SK-N-SH (cell line): ENCODE measurements at regions not wholly inside any gene's neighbourhood (a gene's known extent, or its start where the extent isn't known, plus 50 kb on each side); places are given as distances from the start of the nearest gene placed in this dataset.

Experiments
- EZH2phosphoT487 ChIP-seq: fragments of 200-600 bp; sonication (generic); IDR thresholded peaks from 2 replicates; pipeline ENCODE4 v1.6.1; 2017; ENCODE audit warnings: low read depth, mixed run types, mild to moderate bottlenecking, antibody characterized with exemption, moderate library complexity, borderline replicate concordance
- NFIC ChIP-seq: IDR thresholded peaks from 2 replicates; pipeline ENCODE4 v1.4.0; 2012; ENCODE audit warnings: borderline replicate concordance
- POLR2AphosphoS5 ChIP-seq: IDR thresholded peaks from 2 replicates; pipeline ENCODE4 v1.6.1; 2012; ENCODE audit warnings: low read depth, low read length
- RAD21 ChIP-seq: IDR thresholded peaks from 2 replicates; pipeline ENCODE4 v1.6.1; 2012; ENCODE audit warnings: mild to moderate bottlenecking, low read length
- SIN3A ChIP-seq: IDR thresholded peaks from 2 replicates; pipeline ENCODE4 v1.6.1; 2012; ENCODE audit warnings: low read depth, mild to moderate bottlenecking, low read length, moderate library complexity, borderline replicate concordance
- TF ChIP-seq, protein P1 (sequence below): fragments of 200-600 bp; sonication (generic); IDR thresholded peaks from 2 replicates; pipeline ENCODE4 v1.6.1; 2017; ENCODE audit warnings: antibody characterized with exemption, mild to moderate bottlenecking, moderate library complexity
- TF ChIP-seq, protein P2 (sequence below): IDR thresholded peaks from 2 replicates; pipeline ENCODE4 v1.4.0; 2012; ENCODE audit warnings: low read depth, borderline replicate concordance
- TF ChIP-seq, protein P3 (sequence below): IDR thresholded peaks from 2 replicates; pipeline ENCODE4 v1.6.1; 2012; ENCODE audit warnings: mild to moderate bottlenecking, low read depth, low read length, moderate library complexity

DNA sequence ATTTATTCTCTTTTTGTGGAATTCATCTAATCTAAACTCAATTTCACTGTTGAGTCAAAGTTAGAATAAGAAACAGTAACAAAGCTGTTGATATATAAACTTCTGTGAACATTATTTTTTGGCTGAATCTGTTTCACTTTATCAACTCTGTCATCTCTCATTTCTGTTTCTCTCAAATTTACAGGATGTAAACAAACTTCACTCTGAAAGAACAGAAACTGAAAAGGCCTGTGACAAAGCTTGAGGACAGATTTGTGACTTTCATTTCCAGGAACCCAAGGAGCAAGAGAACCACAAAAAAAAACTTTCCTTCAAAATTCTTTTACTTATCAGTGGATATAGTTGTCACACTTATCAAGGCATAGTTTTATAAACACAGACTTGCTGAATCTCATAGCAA, 447.9 kb upstream of the OPRM1 start:
- TF ChIP-seq RAD21 (no peak), POLR2AphosphoS5 (no peak), EZH2phosphoT487 (no peak), NFIC (no peak), SIN3A (no peak)
- TF ChIP-seq, protein P1, sequence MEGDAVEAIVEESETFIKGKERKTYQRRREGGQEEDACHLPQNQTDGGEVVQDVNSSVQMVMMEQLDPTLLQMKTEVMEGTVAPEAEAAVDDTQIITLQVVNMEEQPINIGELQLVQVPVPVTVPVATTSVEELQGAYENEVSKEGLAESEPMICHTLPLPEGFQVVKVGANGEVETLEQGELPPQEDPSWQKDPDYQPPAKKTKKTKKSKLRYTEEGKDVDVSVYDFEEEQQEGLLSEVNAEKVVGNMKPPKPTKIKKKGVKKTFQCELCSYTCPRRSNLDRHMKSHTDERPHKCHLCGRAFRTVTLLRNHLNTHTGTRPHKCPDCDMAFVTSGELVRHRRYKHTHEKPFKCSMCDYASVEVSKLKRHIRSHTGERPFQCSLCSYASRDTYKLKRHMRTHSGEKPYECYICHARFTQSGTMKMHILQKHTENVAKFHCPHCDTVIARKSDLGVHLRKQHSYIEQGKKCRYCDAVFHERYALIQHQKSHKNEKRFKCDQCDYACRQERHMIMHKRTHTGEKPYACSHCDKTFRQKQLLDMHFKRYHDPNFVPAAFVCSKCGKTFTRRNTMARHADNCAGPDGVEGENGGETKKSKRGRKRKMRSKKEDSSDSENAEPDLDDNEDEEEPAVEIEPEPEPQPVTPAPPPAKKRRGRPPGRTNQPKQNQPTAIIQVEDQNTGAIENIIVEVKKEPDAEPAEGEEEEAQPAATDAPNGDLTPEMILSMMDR = no peak
- TF ChIP-seq, protein P2, sequence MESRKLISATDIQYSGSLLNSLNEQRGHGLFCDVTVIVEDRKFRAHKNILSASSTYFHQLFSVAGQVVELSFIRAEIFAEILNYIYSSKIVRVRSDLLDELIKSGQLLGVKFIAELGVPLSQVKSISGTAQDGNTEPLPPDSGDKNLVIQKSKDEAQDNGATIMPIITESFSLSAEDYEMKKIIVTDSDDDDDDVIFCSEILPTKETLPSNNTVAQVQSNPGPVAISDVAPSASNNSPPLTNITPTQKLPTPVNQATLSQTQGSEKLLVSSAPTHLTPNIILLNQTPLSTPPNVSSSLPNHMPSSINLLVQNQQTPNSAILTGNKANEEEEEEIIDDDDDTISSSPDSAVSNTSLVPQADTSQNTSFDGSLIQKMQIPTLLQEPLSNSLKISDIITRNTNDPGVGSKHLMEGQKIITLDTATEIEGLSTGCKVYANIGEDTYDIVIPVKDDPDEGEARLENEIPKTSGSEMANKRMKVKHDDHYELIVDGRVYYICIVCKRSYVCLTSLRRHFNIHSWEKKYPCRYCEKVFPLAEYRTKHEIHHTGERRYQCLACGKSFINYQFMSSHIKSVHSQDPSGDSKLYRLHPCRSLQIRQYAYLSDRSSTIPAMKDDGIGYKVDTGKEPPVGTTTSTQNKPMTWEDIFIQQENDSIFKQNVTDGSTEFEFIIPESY = no peak
- TF ChIP-seq, protein P3, sequence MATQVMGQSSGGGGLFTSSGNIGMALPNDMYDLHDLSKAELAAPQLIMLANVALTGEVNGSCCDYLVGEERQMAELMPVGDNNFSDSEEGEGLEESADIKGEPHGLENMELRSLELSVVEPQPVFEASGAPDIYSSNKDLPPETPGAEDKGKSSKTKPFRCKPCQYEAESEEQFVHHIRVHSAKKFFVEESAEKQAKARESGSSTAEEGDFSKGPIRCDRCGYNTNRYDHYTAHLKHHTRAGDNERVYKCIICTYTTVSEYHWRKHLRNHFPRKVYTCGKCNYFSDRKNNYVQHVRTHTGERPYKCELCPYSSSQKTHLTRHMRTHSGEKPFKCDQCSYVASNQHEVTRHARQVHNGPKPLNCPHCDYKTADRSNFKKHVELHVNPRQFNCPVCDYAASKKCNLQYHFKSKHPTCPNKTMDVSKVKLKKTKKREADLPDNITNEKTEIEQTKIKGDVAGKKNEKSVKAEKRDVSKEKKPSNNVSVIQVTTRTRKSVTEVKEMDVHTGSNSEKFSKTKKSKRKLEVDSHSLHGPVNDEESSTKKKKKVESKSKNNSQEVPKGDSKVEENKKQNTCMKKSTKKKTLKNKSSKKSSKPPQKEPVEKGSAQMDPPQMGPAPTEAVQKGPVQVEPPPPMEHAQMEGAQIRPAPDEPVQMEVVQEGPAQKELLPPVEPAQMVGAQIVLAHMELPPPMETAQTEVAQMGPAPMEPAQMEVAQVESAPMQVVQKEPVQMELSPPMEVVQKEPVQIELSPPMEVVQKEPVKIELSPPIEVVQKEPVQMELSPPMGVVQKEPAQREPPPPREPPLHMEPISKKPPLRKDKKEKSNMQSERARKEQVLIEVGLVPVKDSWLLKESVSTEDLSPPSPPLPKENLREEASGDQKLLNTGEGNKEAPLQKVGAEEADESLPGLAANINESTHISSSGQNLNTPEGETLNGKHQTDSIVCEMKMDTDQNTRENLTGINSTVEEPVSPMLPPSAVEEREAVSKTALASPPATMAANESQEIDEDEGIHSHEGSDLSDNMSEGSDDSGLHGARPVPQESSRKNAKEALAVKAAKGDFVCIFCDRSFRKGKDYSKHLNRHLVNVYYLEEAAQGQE = no peak
